GM19351 (cell line): ENCODE measurements at regions not wholly inside any gene's neighbourhood (a gene's known extent, or its start where the extent isn't known, plus 50 kb on each side); places are given as distances from the start of the nearest gene placed in this dataset.
"Not testable (repeated sequence)": the region's sequence is repeated elsewhere in the genome, so short reads cannot be mapped to it uniquely, and the experiment has no call there.

Experiments
- ATAC-seq: cut with Tn5 transposase; IDR thresholded peaks from one replicate; pipeline ENCODE4 v1.9.1; 2021; ENCODE audit warnings: mild to moderate bottlenecking, moderate library complexity; ENCODE audit not compliant: unreplicated experiment

DNA sequence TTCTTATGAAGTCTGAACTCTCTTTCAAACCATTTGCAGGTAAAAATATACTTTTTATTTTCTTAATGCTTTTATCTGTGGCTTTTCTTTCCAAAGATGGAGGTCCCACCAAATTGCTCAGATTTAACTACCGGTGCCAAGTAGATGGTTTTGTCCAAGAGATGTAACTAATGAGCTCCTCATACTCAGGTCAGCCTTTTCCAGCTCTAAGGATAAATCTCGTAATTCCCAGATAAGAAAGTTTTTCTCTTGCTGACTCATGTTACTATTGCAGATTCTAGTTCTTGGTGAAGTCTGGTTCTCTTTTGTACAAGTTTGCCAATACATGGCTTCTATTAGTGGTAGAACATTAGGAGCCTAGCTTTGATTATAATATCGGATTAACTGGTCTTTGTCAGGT lies 550.8 kb upstream of the ZNF804A start:
- no peak for ATAC-seq

DNA sequence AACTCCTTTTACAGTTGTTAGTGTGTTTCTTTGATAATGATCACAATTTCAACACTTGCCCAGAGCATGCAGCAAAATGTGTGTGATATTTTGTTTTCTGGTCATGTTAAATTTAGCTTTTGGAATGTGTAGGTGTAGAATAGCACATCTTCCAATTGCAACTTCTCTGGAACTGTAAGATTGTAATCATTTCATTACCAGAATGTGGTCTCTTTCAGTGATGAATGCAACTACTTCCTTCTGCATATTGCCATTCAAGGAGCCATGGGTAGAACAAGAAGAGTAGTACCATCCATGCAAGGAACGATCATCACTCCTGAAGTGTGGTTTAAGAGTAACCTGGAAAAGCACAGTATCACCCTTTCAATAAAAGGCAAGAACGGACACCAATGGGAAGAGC lies 548.8 kb upstream of the ZNF804A start:
- ATAC-seq, result peak; percentile 77

DNA sequence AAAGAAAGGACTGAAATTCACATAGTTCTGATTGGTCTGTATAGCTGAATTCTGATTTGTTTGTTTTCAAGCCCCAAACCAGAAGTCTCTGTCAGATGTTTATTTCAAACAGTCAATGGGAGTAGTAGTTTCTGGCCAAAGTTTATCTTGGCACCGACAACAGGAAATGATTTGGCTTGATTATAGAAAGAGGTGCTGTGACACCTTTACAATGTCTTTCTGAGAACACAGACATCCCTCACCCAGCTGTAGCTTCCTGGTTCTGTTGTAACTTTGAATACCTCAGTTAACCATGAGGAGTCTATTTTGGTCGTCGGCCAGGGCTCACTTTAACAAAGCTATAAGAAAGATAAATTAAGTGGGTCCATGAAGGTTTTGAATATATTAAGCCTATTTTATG lies 545.0 kb upstream of the ZNF804A start:
- no peak for ATAC-seq

GRCh38 chr2:184054419-184054818 lies 543.9 kb upstream of the ZNF804A start:
- not testable (repeated sequence) for ATAC-seq

GRCh38 chr2:184057910-184058309 lies 540.4 kb upstream of the ZNF804A start:
- no peak for ATAC-seq

DNA sequence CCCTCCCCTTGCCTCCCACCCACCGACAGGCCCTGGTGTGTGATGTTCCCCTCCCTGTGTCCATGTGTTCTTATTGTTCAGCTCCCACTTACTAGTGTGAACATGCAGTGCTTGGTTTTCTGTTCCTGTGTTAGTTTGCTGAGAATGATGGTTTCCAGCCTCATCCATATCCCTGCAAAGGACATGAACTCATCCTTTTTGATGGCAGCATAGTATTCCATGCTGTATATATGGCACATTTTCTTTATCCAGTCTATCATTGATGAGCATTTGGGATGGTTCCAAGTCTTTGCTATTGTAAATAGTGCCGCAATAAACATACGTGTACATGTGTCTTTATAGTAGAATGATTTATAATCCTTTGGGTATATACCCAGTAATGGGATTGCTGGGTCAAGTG lies 538.1 kb upstream of the ZNF804A start:
- not testable (repeated sequence) for ATAC-seq

- no peak for ATAC-seq
Measured at GRCh38 chr2:184067502-184067901, 530.8 kb upstream of the ZNF804A start.

DNA sequence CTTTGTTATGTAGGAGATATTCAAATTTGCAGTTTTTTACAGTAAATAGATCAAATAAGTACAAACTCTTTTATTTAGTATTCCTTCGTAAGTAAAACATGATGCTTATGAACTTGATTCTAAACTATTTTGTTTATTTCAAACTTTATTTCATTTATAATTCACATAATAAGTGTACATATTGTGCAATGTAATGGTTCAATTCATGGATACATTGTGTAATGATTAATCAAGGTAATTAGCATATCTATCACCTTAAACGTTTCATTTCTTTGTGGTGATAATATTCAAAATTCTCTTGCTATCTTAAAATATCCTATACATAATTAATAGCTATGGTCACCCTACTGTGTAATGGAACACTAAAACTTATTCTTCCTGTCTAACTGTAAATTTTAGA lies 525.9 kb upstream of the ZNF804A start:
- no peak for ATAC-seq

- ATAC-seq, result no peak
Measured at GRCh38 chr2:184078496-184078895, 519.8 kb upstream of the ZNF804A start.

DNA sequence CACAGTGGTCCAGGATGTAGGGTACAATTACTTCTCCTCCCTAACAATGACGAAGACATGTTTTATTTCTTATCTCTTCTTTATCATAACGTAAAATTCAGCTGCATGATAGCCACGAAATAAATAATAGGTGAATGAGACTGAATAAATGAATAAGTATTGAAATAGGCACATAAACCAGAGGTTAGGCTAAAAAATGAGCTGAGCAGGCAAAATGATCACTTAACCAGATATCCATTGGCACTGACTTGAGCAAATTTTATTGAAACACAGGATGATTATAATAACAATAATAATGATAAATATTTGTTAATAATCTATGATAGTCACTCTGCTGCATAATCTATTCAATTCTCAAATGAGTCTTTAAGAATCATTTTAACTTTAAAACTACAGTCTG lies 506.9 kb upstream of the ZNF804A start:
- ATAC-seq, result no peak

GRCh38 chr2:184113696-184114403 lies 484.5 kb upstream of the ZNF804A start:
- peak; percentile 76 for ATAC-seq

- no peak for ATAC-seq
Measured at GRCh38 chr2:184114439-184114838, 483.9 kb upstream of the ZNF804A start.

GRCh38 chr2:184119989-184120800 lies 478.1 kb upstream of the ZNF804A start:
- no peak for ATAC-seq

DNA sequence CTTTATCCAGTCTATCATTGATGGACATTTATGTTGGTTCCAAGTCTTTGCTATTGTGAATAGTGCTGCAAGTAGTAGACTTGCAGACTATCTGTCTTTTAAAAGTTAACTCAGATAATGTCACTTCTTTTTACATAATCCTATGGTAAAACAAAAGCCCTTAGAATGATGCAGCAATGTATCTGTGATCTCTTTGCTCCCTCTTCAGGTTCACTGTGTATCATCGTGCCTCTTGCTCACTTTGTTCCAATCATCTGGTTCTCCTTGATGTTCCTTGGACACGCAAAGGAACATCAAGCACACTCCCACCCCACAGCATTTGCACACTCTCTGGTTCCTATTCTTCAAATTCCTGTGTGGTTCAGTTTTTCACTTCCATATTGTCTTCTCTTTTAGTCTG lies 472.5 kb upstream of the ZNF804A start:
- ATAC-seq, result no peak

DNA sequence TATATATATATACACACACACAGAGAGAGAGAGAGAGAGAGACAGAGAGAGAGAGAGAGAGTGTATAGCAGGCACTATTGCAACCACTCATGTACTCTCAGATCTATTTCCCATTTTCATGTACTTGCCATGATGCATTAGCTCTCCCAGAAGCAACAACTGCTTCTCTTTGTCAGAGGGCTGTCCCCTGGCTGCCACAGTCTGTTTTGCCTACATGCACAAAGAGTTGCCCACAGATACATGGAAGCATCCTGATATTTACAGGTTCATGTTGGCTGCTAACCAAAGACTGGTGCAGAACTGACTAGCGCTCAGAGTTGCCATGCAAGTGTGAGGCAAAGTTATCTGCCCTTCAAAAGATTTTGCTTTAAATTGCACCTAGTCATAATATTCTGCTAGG lies 469.3 kb upstream of the ZNF804A start:
- ATAC-seq, result no peak

- no peak for ATAC-seq
Measured at GRCh38 chr2:184137955-184138354, 460.4 kb upstream of the ZNF804A start.

GRCh38 chr2:184141866-184142265 lies 456.5 kb upstream of the ZNF804A start:
- no peak for ATAC-seq

DNA sequence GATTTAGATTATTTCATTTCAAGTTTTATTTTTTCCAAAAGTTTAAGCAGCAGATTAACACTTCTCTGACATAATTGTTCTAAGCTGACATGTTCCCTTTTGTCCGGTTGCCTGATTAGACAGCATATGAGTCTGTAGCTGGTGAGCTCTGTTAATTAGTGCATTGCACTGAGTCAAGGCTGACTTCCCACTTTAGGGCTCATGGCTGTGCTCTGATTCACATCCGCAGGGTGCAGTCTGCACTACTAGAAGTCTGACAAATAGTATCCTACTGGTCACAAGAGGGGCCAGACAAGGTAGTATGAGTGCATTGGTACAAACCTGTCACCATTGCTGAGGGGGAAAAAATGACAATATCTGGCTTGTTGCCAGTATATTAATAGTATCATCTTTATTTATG lies 443.9 kb upstream of the ZNF804A start:
- no peak for ATAC-seq

DNA sequence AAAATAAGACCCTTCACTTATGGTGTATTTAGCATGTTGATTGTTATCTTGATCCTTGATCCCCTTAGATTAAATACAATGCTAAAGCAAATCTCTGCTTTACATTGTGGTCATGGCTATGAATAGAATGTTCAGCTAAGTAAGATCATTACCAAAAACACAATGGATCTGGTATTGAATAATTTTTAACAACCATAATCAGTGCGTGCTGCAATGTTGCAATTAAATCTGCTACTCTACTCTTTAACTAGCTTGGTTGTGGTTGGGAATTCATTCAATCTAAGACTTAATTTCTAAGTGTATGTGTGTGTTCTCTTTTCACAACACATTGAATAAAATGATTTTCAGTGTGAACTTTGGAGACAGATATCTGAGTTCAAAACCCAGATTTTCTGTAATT lies 442.5 kb upstream of the ZNF804A start:
- ATAC-seq, result no peak

DNA sequence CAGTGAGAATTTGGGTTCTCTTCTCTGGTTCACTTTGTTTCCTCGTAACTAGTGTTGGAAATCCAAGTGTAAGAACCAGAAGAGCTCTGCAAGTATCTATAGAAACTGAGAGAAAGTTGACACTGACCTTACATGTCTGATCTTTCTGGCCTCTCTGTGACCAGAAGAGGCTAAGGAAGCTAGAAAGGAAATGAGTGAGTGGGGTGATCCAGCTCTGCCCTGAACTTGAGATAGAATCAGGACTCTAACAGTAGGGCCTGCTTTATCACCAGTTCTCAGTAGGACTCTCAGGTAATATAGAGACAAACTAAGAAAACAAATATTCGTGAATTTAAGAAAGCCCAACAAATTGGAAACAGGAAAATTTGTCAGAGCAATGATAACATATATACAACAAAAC lies 441.2 kb upstream of the ZNF804A start:
- no peak for ATAC-seq

DNA sequence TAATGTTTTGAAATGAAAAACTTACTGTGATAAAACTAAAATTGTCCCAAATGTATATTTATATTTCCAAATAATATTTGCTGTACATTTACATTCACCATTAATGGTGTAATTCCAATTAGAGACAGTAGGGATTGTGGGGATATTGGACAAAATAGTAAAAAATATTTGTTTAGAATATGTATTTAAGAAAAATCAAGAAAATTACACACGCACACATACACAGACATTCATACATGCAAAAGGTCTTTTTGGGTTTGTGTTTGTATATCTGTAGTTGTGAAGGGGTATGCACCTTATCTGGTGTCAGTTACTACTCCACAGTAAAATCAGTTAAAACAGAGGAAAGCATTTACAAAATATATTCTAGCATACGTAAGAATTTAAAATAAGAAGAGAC lies 435.9 kb upstream of the ZNF804A start:
- no peak for ATAC-seq

DNA sequence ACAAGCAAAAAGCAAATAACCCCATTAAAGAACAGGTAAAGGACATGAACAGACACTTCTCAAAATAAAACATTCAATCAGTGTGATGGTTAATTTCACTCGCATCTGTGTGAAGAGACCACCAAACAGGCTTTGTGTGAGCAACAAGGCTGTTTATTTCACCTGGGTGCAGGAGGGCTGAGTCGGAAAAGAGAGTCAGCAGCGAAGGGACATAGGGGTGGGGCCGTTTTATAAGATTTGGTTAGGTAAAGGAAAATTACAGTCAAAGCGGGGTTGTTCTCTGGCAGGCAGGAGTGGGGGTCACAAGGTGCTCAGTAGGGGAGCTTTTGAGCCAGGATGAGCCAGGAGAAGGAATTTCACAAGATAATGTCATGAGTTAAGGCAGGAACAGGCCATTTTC lies 429.5 kb upstream of the ZNF804A start:
- ATAC-seq, result not testable (repeated sequence)
